ENCODE measurements at regions not wholly inside any gene's neighbourhood (a gene's known extent, or its start where the extent isn't known, plus 50 kb on each side); places are given as distances from the start of the nearest gene placed in this dataset.

GRCh38 chrX:82087699-82088098 lies 885.8 kb downstream of the SH3BGRL start:
- DNase-seq = no peak

GRCh38 chrX:82092307-82092706 lies 890.4 kb downstream of the SH3BGRL start:
- no peak for DNase-seq

GRCh38 chrX:82125103-82125502 lies 923.2 kb downstream of the SH3BGRL start:
- DNase-seq = no peak

- no peak for DNase-seq
These were observed 925.6 kb downstream of the SH3BGRL start for GRCh38 chrX:82127228-82128123.

- DNase-seq = no peak
These were observed 932.5 kb downstream of the SH3BGRL start for GRCh38 chrX:82134378-82134777.

- no peak for DNase-seq
These were observed 940.0 kb downstream of the SH3BGRL start for GRCh38 chrX:82141942-82142341.

GRCh38 chrX:82161195-82161594 lies 959.3 kb downstream of the SH3BGRL start:
- no peak for DNase-seq

GRCh38 chrX:82163701-82164100 lies 961.8 kb downstream of the SH3BGRL start:
- DNase-seq = no peak

GRCh38 chrX:82196866-82197265 lies 995.0 kb downstream of the SH3BGRL start:
- DNase-seq = no peak

- no peak for DNase-seq
These were observed 1007.1 kb downstream of the SH3BGRL start for GRCh38 chrX:82208975-82209374.

GRCh38 chrX:82218361-82218760 lies 1016.5 kb downstream of the SH3BGRL start:
- no peak for DNase-seq

GRCh38 chrX:82219129-82219528 lies 1017.2 kb downstream of the SH3BGRL start:
- DNase-seq = no peak

GRCh38 chrX:82224961-82225360 lies 1023.1 kb downstream of the SH3BGRL start:
- no peak for DNase-seq

GRCh38 chrX:82230013-82230412 lies 1028.1 kb downstream of the SH3BGRL start:
- peak; percentile 0 for DNase-seq

GRCh38 chrX:82232679-82233078 lies 1030.8 kb downstream of the SH3BGRL start:
- DNase-seq = no peak

- no peak for DNase-seq
These were observed 1035.4 kb downstream of the SH3BGRL start for GRCh38 chrX:82237328-82237727.

Measured in NCI-H524 treated with DMSO at 0.1 percent for 48 hours (cell line).